WI38 (cell line): ENCODE measurements at regions not wholly inside any gene's neighbourhood (a gene's known extent, or its start where the extent isn't known, plus 50 kb on each side); places are given as distances from the start of the nearest gene placed in this dataset.

Source experiments
- H3K4me3 ChIP-seq: 2 replicates; pipeline ENCODE4 v1.5.1; 2011; ENCODE audit warnings: low read depth, mild to moderate bottlenecking, control low read depth, low read length
- TF ChIP-seq, protein P1 (sequence below): IDR thresholded peaks from 2 replicates; pipeline ENCODE4 v1.5.1; 2012; ENCODE audit warnings: low read depth, mild to moderate bottlenecking, control low read depth, low read length

- TF ChIP-seq, protein P1, sequence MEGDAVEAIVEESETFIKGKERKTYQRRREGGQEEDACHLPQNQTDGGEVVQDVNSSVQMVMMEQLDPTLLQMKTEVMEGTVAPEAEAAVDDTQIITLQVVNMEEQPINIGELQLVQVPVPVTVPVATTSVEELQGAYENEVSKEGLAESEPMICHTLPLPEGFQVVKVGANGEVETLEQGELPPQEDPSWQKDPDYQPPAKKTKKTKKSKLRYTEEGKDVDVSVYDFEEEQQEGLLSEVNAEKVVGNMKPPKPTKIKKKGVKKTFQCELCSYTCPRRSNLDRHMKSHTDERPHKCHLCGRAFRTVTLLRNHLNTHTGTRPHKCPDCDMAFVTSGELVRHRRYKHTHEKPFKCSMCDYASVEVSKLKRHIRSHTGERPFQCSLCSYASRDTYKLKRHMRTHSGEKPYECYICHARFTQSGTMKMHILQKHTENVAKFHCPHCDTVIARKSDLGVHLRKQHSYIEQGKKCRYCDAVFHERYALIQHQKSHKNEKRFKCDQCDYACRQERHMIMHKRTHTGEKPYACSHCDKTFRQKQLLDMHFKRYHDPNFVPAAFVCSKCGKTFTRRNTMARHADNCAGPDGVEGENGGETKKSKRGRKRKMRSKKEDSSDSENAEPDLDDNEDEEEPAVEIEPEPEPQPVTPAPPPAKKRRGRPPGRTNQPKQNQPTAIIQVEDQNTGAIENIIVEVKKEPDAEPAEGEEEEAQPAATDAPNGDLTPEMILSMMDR: no peak
These were observed 102.5 kb upstream of the RIPOR2 start for GRCh38 chr6:25038300-25038699.

DNA sequence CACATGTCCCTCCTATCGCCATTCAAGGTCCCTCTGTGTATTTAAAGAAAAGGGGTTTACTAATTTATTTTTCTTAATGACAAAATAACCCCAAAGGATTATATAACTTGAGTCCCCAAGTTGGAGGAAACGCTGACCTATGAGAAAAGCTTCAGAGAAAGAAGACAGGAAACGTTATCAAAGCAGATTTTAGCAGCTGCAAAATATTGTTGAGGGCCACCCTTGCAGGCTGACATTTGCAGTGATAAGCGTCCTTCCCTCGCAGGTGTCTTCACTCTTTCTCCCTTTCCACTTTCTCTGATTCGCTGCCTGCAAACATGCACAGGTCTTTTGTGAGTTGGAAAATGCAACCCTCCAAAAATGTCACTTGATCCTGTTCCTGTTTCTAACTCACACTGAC is 103.2 kb upstream of the RIPOR2 start:
- H3K4me3 ChIP-seq: no peak overlapping the region
- TF ChIP-seq, protein P1: no peak

More at GRCh38 chr6:25038300-25038699, 102.5 kb upstream of the RIPOR2 start:
- H3K4me3 ChIP-seq: no peak overlapping the region

DNA sequence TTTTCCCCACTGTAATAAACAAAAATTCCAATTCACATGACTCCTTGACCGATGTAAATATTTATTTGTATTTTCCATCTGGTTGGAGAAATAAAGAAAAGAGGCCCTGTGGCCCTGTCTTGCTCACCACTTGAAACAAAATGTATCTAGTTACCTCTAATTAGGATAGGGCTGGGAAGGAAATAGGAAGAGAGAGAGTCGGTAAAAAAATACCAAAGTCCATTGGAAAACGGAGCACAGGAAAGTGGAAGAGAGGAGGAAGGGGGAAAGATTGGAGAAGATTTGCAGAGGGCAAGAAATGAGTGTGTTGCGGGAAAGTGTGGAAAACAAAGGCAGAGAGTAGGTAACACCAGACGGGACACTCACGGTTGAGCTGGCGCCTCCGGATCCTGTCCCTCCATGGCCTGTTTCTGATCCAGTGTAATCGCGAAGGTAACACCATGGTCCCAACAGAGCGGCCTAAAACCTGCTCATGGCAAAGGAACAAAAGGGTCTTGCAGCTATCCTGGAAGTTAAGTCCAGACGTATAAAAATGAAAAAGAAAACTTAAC is 105.8 kb upstream of the RIPOR2 start:
- TF ChIP-seq, protein P1: no peak
- no peak overlapping the region for H3K4me3 ChIP-seq

- TF ChIP-seq, protein P1: no peak
- H3K4me3 ChIP-seq: no peak overlapping the region
These were observed 106.3 kb upstream of the RIPOR2 start for GRCh38 chr6:25042036-25042521.

GRCh38 chr6:25042536-25042935 is 106.8 kb upstream of the RIPOR2 start:
- H3K4me3 ChIP-seq: no peak overlapping the region
- TF ChIP-seq, protein P1: no peak

DNA sequence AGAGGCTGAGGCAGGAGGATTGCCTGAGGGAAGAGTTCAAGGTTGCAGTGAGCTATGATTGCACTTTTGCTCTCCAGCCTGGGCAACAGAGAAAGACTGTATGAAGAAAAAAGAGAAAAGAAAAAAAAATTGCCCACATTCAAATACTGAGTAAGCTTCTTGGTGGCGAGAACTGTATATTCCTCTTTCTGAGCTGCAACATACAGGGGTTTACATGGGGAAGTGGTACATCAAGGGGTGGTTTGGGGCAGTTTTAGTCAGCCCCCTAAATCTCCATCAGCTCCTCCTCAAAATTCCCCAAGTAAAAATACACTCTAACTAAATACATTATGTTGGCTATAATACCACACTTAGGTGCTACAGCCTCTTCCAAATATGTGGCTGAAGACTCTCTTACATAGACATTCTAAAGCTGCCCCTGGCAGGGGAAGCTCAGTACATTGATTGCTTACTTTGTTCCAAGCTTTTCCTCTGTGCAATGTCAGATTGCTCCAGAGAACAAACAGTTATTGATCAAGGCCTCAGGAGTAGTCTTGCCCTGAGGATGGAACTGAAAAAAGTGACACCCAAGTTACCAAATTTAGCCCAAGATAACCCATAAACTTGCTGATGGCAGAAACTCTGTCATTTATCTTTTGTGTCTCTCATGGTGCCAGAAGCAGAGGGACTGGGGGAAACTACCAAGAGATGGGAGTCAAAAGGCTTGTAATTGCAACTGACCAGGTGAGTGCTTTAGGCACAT is 107.4 kb upstream of the RIPOR2 start:
- H3K4me3 ChIP-seq: no peak overlapping the region
- TF ChIP-seq, protein P1: no peak

GRCh38 chr6:25043892-25044291 is 108.1 kb upstream of the RIPOR2 start:
- TF ChIP-seq, protein P1: no peak
- no peak overlapping the region for H3K4me3 ChIP-seq
